Ishikawa (cell line): ENCODE measurements at regions not wholly inside any gene's neighbourhood (a gene's known extent, or its start where the extent isn't known, plus 50 kb on each side); places are given as distances from the start of the nearest gene placed in this dataset.

Source experiments
- CREB1 ChIP-seq: IDR thresholded peaks from 2 replicates; pipeline ENCODE4 v1.6.1; 2012; ENCODE audit warnings: low read depth
- EP300 ChIP-seq: IDR thresholded peaks from 2 replicates; pipeline ENCODE4 v1.6.1; 2012; ENCODE audit warnings: borderline replicate concordance
- MAX ChIP-seq: IDR thresholded peaks from 2 replicates; pipeline ENCODE4 v1.6.1; 2012
- NFIC ChIP-seq: IDR thresholded peaks from 2 replicates; pipeline ENCODE4 v1.6.1; 2012
- RAD21 ChIP-seq: IDR thresholded peaks from 2 replicates; pipeline ENCODE4 v1.6.1; 2012; ENCODE audit warnings: low read depth
- TAF1 ChIP-seq: IDR thresholded peaks from 2 replicates; pipeline ENCODE4 v1.6.1; 2012; ENCODE audit warnings: low read depth, mild to moderate bottlenecking
- YY1 ChIP-seq: IDR thresholded peaks from 2 replicates; pipeline ENCODE4 v1.6.1; 2012; ENCODE audit warnings: low read depth
- ZBTB7A ChIP-seq: IDR thresholded peaks from 2 replicates; pipeline ENCODE4 v1.6.1; 2012; ENCODE audit warnings: low read depth
- TF ChIP-seq, protein P1 (sequence below): IDR thresholded peaks from 2 replicates; pipeline ENCODE4 v1.6.1; 2012; ENCODE audit warnings: low read depth, mild to moderate bottlenecking
- TF ChIP-seq, protein P2 (sequence below): IDR thresholded peaks from 2 replicates; pipeline ENCODE4 v1.6.1; 2012

DNA sequence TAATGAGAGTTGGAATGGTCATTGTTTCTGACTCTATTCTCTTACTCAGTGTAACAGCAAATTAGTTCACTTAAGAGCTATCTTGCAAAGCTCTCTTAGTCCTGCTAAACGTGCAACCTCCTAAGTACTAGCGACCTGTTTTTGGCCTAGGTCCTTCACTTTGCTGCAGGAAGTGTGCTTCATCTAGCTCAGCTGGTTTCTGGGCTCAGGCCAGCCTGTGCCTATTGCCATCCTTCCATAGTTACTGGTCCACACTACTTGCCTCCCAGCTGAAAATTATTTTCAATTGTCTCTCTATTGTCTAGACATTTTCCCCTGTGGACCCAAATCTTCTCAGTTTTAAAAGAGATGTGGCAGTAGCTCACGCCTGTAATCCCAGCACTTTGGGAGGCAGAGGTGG, 561.3 kb downstream of the FGF9 start:
- TF ChIP-seq RAD21 (no peak), MAX (no peak), NFIC (peak; percentile 81), YY1 (no peak), TAF1 (no peak), CREB1 (no peak), ZBTB7A (no peak), EP300 (peak; percentile 66; the same call in 1 of the 2 replicates)
- TF ChIP-seq, protein P1, sequence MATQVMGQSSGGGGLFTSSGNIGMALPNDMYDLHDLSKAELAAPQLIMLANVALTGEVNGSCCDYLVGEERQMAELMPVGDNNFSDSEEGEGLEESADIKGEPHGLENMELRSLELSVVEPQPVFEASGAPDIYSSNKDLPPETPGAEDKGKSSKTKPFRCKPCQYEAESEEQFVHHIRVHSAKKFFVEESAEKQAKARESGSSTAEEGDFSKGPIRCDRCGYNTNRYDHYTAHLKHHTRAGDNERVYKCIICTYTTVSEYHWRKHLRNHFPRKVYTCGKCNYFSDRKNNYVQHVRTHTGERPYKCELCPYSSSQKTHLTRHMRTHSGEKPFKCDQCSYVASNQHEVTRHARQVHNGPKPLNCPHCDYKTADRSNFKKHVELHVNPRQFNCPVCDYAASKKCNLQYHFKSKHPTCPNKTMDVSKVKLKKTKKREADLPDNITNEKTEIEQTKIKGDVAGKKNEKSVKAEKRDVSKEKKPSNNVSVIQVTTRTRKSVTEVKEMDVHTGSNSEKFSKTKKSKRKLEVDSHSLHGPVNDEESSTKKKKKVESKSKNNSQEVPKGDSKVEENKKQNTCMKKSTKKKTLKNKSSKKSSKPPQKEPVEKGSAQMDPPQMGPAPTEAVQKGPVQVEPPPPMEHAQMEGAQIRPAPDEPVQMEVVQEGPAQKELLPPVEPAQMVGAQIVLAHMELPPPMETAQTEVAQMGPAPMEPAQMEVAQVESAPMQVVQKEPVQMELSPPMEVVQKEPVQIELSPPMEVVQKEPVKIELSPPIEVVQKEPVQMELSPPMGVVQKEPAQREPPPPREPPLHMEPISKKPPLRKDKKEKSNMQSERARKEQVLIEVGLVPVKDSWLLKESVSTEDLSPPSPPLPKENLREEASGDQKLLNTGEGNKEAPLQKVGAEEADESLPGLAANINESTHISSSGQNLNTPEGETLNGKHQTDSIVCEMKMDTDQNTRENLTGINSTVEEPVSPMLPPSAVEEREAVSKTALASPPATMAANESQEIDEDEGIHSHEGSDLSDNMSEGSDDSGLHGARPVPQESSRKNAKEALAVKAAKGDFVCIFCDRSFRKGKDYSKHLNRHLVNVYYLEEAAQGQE = no peak
- TF ChIP-seq, protein P2, sequence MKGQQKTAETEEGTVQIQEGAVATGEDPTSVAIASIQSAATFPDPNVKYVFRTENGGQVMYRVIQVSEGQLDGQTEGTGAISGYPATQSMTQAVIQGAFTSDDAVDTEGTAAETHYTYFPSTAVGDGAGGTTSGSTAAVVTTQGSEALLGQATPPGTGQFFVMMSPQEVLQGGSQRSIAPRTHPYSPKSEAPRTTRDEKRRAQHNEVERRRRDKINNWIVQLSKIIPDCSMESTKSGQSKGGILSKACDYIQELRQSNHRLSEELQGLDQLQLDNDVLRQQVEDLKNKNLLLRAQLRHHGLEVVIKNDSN = no peak
